K562 (cell line): ENCODE measurements at regions not wholly inside any gene's neighbourhood (a gene's known extent, or its start where the extent isn't known, plus 50 kb on each side); places are given as distances from the start of the nearest gene placed in this dataset.

ENCODE experiments used
- ATAC-seq: fragments of 200-7000 bp; cut with Tn5 transposase; 3 replicates; pipeline ENCODE4 v1.9.1; 2020; ENCODE audit warnings: moderate library complexity
- BruUV-seq: library from RNA; stranded (reverse); fragments of 400-500 nt; replicated peaks from 2 replicates; lab custom pipeline; 2021; lab: Mats Ljungman, UMichigan
- CTCF ChIA-PET: fragments of 300-600 bp; formaldehyde crosslinking; extraction: SDS; loops from one replicate; lab custom pipeline; 2021; ENCODE audit warnings: low intra/inter-chr PET ratio; lab: Yijun Ruan, JAX
- POLR2A ChIA-PET: fragments of 300-600, 350-650 bp; sonication (Branson Sonifier 250); formaldehyde crosslinking; extraction: SDS; loops from one replicate; lab custom pipeline; 2021; ENCODE audit warnings: antibody characterized with exemption, inconsistent platforms; lab: Yijun Ruan, JAX
- DNase-seq, 4 experiments: peaks; one replicate each; pipeline versions ENCODE4 v3.0.0 to v3.0.0-alpha.2; 2011 to 2018; ENCODE audit warnings: low spot score in 3 of 4, mixed read lengths in 3 of 4; ENCODE audit errors: extremely low read depth in 1 of 4
- FAIRE-seq: peaks from 2 replicates; lab custom pipeline; 2011; peaks lifted over from hg19 to GRCh38; lab: Jason Lieb, UNC
- H2AFZ ChIP-seq: 2 replicates; pipeline ENCODE4 v1.6.0; 2011; ENCODE audit warnings: low read depth, low read length, control low read depth, inconsistent platforms
- H3K27ac ChIP-seq: fragments of 200-600 bp; 3 replicates; pipeline ENCODE4 v1.8.0; 2011; ENCODE audit warnings: low read depth, mild to moderate bottlenecking, control low read depth, inconsistent platforms, low read length, moderate library complexity, mixed read lengths; ENCODE audit errors: extremely low read depth
- H3K27me3 ChIP-seq, 2 experiments: fragments of 300-600 bp in 1 of 2; 2 replicates in 1 of 2; 3 replicates in 1 of 2; pipeline versions ENCODE4 v1.6.0 to v1.8.0; 2011; ENCODE audit warnings: inconsistent platforms in 2 of 2, low read length in 2 of 2, mild to moderate bottlenecking in 1 of 2, mixed read lengths in 1 of 2, moderate library complexity in 1 of 2; ENCODE audit not compliant: control insufficient read depth in 2 of 2, insufficient read depth in 2 of 2
- H3K36me3 ChIP-seq: fragments of 300-600 bp; 3 replicates; pipeline ENCODE4 v1.8.0; 2011; ENCODE audit warnings: mild to moderate bottlenecking, low read length, inconsistent platforms; ENCODE audit not compliant: control insufficient read depth, insufficient read depth
- H3K4me1 ChIP-seq, 2 experiments: fragments of 200-600 bp in 1 of 2; replicated peaks in 1 of 2; 2 replicates in 1 of 2; 3 replicates in 1 of 2; pipeline versions ENCODE4 v1.5.1 to v1.8.0; 2011; ENCODE audit warnings: inconsistent platforms in 2 of 2, low read length in 2 of 2, mild to moderate bottlenecking in 1 of 2, mixed read lengths in 1 of 2, moderate library complexity in 1 of 2; ENCODE audit not compliant: control insufficient read depth in 2 of 2, insufficient read depth in 2 of 2
- H3K4me2 ChIP-seq: 2 replicates; pipeline ENCODE4 v1.6.1; 2011; ENCODE audit warnings: low read length, control low read depth, inconsistent platforms, mixed read lengths; ENCODE audit not compliant: insufficient read depth
- H3K4me3 ChIP-seq: fragments of 200-600 bp; sonication (generic), shearing (Covaris generic); 2 replicates; pipeline ENCODE4 v1.5.1; 2016; ENCODE audit warnings: control low read depth, inconsistent platforms
- H3K79me2 ChIP-seq: fragments of 200-600 bp; 3 replicates; pipeline ENCODE4 v1.8.0; 2011; ENCODE audit warnings: low read length, inconsistent platforms; ENCODE audit not compliant: control insufficient read depth, insufficient read depth
- H3K9ac ChIP-seq, 2 experiments: 2 replicates each; pipeline versions ENCODE4 v1.6.0 to v1.6.1; 2011; ENCODE audit warnings: low read depth in 2 of 2, low read length in 2 of 2, control low read depth in 1 of 2, inconsistent platforms in 1 of 2, mild to moderate bottlenecking in 1 of 2, mixed read lengths in 1 of 2; ENCODE audit not compliant: insufficient read depth in 1 of 2
- H3K9me1 ChIP-seq: one replicate; pipeline ENCODE4 v1.6.0; 2011; ENCODE audit warnings: inconsistent platforms, mild to moderate bottlenecking, low read length, moderate library complexity; ENCODE audit not compliant: control insufficient read depth, insufficient read depth
- H3K9me3 ChIP-seq: replicated peaks from 2 replicates; pipeline ENCODE4 v1.5.1; 2011; ENCODE audit warnings: low read depth, low read length, inconsistent platforms; ENCODE audit not compliant: control insufficient read depth, insufficient read depth
- H4K20me1 ChIP-seq: replicated peaks from 2 replicates; pipeline ENCODE4 v1.6.1; 2011; ENCODE audit warnings: low read length, inconsistent platforms, mixed read lengths; ENCODE audit not compliant: control insufficient read depth, insufficient read depth
- CTCF ChIP-seq, 3 experiments: IDR thresholded peaks in 2 of 3; conservative IDR thresholded peaks in 1 of 3; 2 replicates each; pipeline ENCODE4 v1.5.1; 2011 to 2012; ENCODE audit warnings: low read length in 3 of 3, mild to moderate bottlenecking in 3 of 3, control low read depth in 2 of 3, improper control_type of control experiment in 1 of 3, inconsistent platforms in 1 of 3, low read depth in 1 of 3, mixed read lengths in 1 of 3, moderate library complexity in 1 of 3; ENCODE audit not compliant: insufficient read depth in 2 of 3
- E2F1 ChIP-seq: sonication (generic); formaldehyde crosslinking; IDR thresholded peaks from 2 replicates; pipeline ENCODE4 v1.8.1; 2023; ENCODE audit warnings: mild to moderate bottlenecking, missing genetic modification reagents, moderate library complexity
- MECOM ChIP-seq: fragments of 250-450 bp; sonication (Bioruptor Pico); IDR thresholded peaks from 2 replicates; pipeline ENCODE4 v1.8.0; 2022; ENCODE audit warnings: inconsistent platforms
- MXI1 ChIP-seq: IDR thresholded peaks from 2 replicates; pipeline ENCODE4 v1.6.1; 2011; ENCODE audit warnings: low read depth, mild to moderate bottlenecking, improper control_type of control experiment, low read length
- NR1H2 ChIP-seq: sonication (generic); formaldehyde crosslinking; IDR thresholded peaks from 2 replicates; pipeline ENCODE4 v1.4.0; 2020; ENCODE audit warnings: mild to moderate bottlenecking, missing genetic modification reagents
- THAP12 ChIP-seq: fragments of 250-450 bp; sonication (Bioruptor Pico); IDR thresholded peaks from 2 replicates; pipeline ENCODE4 v1.9.0; 2021; ENCODE audit warnings: mild to moderate bottlenecking, inconsistent platforms
- ZNF444 ChIP-seq: fragments of 250-450 bp; sonication (Bioruptor Pico); IDR thresholded peaks from 2 replicates; pipeline ENCODE4 v1.4.0; 2020; ENCODE audit warnings: mild to moderate bottlenecking, moderate library complexity
- ZZZ3 ChIP-seq: fragments of 450-650 bp; IDR thresholded peaks from 2 replicates; pipeline ENCODE4 v1.6.1; 2016; ENCODE audit warnings: antibody characterized with exemption, mild to moderate bottlenecking, moderate library complexity
- WGBS: fragments of 100-300 bp; shearing (Covaris generic); methylation state at CpG from one replicate; pipeline ENCODE4 v1.1.6; 2016; ENCODE audit warnings: low coverage, mixed read lengths; ENCODE audit not compliant: insufficient coverage; ENCODE audit errors: missing lambda C conversion rate; 5-methylcytosine and 5-hydroxymethylcytosine counted together
- in situ Hi-C: fragments of 300-500 bp; cut with MboI; formaldehyde crosslinking; loops from 4 replicates; pipeline ENCODE4 v1.15.0; 2018; ENCODE audit warnings: inconsistent platforms, mixed read lengths
- intact Hi-C: fragments of 100-400 bp; cut with micrococcal nuclease; formaldehyde crosslinking; loops from 2 replicates; pipeline ENCODE4 v1.14.2; 2022

GRCh38 chr2:234761910-234762309 is 189.9 kb upstream of the SH3BP4 start:
- Histone ChIP-seq H3K9me3 (no peaks in the 10 kb centered on the region), H3K4me2 (no peak overlapping the region), H3K27me3 (no peaks in the 10 kb centered on the region), H3K4me1 (no peaks in the 10 kb centered on the region), H3K9me1 (no peaks in the 10 kb centered on the region), H4K20me1 (no peaks in the 10 kb centered on the region), H2AFZ (no peak overlapping the region), H3K36me3 (no peaks in the 10 kb centered on the region), H3K27ac (no peak overlapping the region), H3K9ac (no peak overlapping the region), H3K4me3 (no peak overlapping the region), H3K79me2 (no peaks in the 10 kb centered on the region)
- no TSS peak for BruUV-seq
- intact Hi-C loops (no loop called here), in situ Hi-C loops (no loop called here)
- POLR2A ChIA-PET, result no interaction called here
- CTCF ChIA-PET, result no interaction called here
- ATAC-seq, result no peak
- no peak for DNase-seq
- 0% methylated on average over 3 of the region's 4 CpGs for WGBS
- no peak for TF ChIP-seq ZNF444
- TF ChIP-seq MECOM, result no peak
- TF ChIP-seq MXI1, result no peak
- TF ChIP-seq ZZZ3, result no peak
- no peak for TF ChIP-seq NR1H2 (CRISPR knock-in tag)
- TF ChIP-seq E2F1 (CRISPR knock-in tag), result no peak
- TF ChIP-seq CTCF (IDR thresholded peaks at IDR 0.05 in 2 of 3, conservative IDR thresholded peaks at IDR 0.05 in 1 of 3; ENCODE audit: insufficient read depth in 2 of 3, low read depth in 1 of 3, low read length in 3 of 3), result no peak
- TF ChIP-seq THAP12 (CRISPR knock-in tag), result no peak
- FAIRE-seq, result no peak
